ENCODE measurements at regions not wholly inside any gene's neighbourhood (a gene's known extent, or its start where the extent isn't known, plus 50 kb on each side); places are given as distances from the start of the nearest gene placed in this dataset.

DNA sequence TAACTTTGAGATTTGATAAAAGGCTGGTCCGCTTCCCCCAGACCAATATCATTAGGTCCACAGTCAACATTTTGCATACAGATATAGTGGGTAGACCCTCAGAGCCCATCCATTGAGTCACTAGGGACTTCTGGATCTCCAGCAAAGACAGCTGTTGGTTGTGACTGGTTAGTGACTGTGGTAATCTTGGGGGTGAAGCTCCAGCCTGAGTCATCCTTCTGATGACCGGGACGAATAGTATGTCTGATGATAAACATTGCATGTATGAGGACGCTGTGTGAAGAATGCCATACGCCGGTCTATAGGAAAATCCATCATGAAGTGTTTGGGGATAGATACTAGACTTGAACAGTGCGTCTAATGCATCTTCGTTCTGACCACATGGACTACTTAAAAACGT is 307.0 kb downstream of the UQCRFS1 start:
- no peak for TF ChIP-seq GABPA (IDR thresholded peaks at IDR 0.05; ENCODE audit: low read depth)
- TF ChIP-seq, protein P1, sequence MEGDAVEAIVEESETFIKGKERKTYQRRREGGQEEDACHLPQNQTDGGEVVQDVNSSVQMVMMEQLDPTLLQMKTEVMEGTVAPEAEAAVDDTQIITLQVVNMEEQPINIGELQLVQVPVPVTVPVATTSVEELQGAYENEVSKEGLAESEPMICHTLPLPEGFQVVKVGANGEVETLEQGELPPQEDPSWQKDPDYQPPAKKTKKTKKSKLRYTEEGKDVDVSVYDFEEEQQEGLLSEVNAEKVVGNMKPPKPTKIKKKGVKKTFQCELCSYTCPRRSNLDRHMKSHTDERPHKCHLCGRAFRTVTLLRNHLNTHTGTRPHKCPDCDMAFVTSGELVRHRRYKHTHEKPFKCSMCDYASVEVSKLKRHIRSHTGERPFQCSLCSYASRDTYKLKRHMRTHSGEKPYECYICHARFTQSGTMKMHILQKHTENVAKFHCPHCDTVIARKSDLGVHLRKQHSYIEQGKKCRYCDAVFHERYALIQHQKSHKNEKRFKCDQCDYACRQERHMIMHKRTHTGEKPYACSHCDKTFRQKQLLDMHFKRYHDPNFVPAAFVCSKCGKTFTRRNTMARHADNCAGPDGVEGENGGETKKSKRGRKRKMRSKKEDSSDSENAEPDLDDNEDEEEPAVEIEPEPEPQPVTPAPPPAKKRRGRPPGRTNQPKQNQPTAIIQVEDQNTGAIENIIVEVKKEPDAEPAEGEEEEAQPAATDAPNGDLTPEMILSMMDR (IDR thresholded peaks at IDR 0.05; ENCODE audit: insufficient read depth, low read length) = no peak
- TF ChIP-seq POLR2AphosphoS5 (IDR thresholded peaks at IDR 0.05; ENCODE audit: low read depth) = no peak
